ENCODE measurements at regions not wholly inside any gene's neighbourhood (a gene's known extent, or its start where the extent isn't known, plus 50 kb on each side); places are given as distances from the start of the nearest gene placed in this dataset.

GRCh38 chr5:44727100-44727499, 81.6 kb upstream of the MRPS30 start:
- Mint-ChIP-seq H3K36me3 (ENCODE audit: low read depth) (peaks cover 5% of the 10 kb centered on the region), H3K27me3 (ENCODE audit: insufficient read depth) (no peaks in the 10 kb centered on the region), H3K4me1 (peaks cover 20% of the 10 kb centered on the region), H3K27ac (no peak overlapping the region), H3K4me3 (no peak overlapping the region), H3K9me3 (peaks cover 9% of the 10 kb centered on the region)
- no peak for DNase-seq
- Histone ChIP-seq H3K9me3 (ENCODE audit: control insufficient read depth, low read length) (no peaks in the 10 kb centered on the region), H3K4me3 (ENCODE audit: low read length) (no peak overlapping the region), H3K27me3 (ENCODE audit: control insufficient read depth, insufficient read depth, low read length, poor library complexity, severe bottlenecking) (no peaks in the 10 kb centered on the region), H3K36me3 (ENCODE audit: control insufficient read depth, insufficient read depth, low read length) (no peaks in the 10 kb centered on the region), H3K27ac (ENCODE audit: low read depth, low read length) (no peak overlapping the region), H3K4me1 (ENCODE audit: control insufficient read depth, insufficient read depth, low read length) (peaks cover 12% of the 10 kb centered on the region), H3K9ac (ENCODE audit: extremely low read depth, low read length, poor library complexity, severe bottlenecking) (no peak overlapping the region)
- WGBS, 2 experiments (ENCODE audit: insufficient coverage in 1 of 2, insufficient read length in 1 of 2): 80 to 83% methylated on average over 1 of the region's 1 CpG
- TF ChIP-seq CTCF (conservative IDR thresholded peaks at IDR 0.05): peak; percentile 64

- H3K36me3 Mint-ChIP-seq (ENCODE audit: low read depth): no peaks in the 10 kb centered on the region
- H3K4me3 ChIP-seq (ENCODE audit: low read length): no peak overlapping the region
Observed at GRCh38 chr5:44719856-44720255, 88.9 kb upstream of the MRPS30 start.

GRCh38 chr5:44714871-44715561, 93.7 kb upstream of the MRPS30 start:
- Histone ChIP-seq H3K36me3 (ENCODE audit: control insufficient read depth, insufficient read depth, low read length) (no peaks in the 10 kb centered on the region), H3K9ac (ENCODE audit: extremely low read depth, low read length, poor library complexity, severe bottlenecking) (no peak overlapping the region)
- no peak overlapping the region for H3K27ac Mint-ChIP-seq

More at GRCh38 chr5:44719856-44720255, 88.9 kb upstream of the MRPS30 start:
- Mint-ChIP-seq H3K9me3 (no peaks in the 10 kb centered on the region), H3K27me3 (ENCODE audit: insufficient read depth) (no peaks in the 10 kb centered on the region), H3K4me3 (no peak overlapping the region), H3K4me1 (peaks cover 24% of the 10 kb centered on the region), H3K27ac (no peak overlapping the region)
- Histone ChIP-seq H3K9me3 (ENCODE audit: control insufficient read depth, low read length) (no peaks in the 10 kb centered on the region), H3K27ac (ENCODE audit: low read depth, low read length) (no peak overlapping the region), H3K4me1 (ENCODE audit: control insufficient read depth, insufficient read depth, low read length) (no peaks in the 10 kb centered on the region), H3K9ac (ENCODE audit: extremely low read depth, low read length, poor library complexity, severe bottlenecking) (no peak overlapping the region), H3K27me3 (ENCODE audit: control insufficient read depth, insufficient read depth, low read length, poor library complexity, severe bottlenecking) (no peaks in the 10 kb centered on the region), H3K36me3 (ENCODE audit: control insufficient read depth, insufficient read depth, low read length) (no peaks in the 10 kb centered on the region)
- no peak for TF ChIP-seq CTCF (conservative IDR thresholded peaks at IDR 0.05)
- 52 to 65% methylated on average over 2 of the region's 2 CpGs for WGBS, 2 experiments (ENCODE audit: insufficient coverage in 1 of 2, insufficient read length in 1 of 2)
- no peak for DNase-seq

More at GRCh38 chr5:44714871-44715561, 93.7 kb upstream of the MRPS30 start:
- no peaks in the 10 kb centered on the region for H3K9me3 Mint-ChIP-seq
- Histone ChIP-seq H3K27me3 (ENCODE audit: control insufficient read depth, insufficient read depth, low read length, poor library complexity, severe bottlenecking) (no peaks in the 10 kb centered on the region), H3K9me3 (ENCODE audit: control insufficient read depth, low read length) (no peaks in the 10 kb centered on the region), H3K27ac (ENCODE audit: low read depth, low read length) (no peak overlapping the region), H3K4me3 (ENCODE audit: low read length) (no peak overlapping the region), H3K4me1 (ENCODE audit: control insufficient read depth, insufficient read depth, low read length) (no peaks in the 10 kb centered on the region)
- H3K27me3 Mint-ChIP-seq (ENCODE audit: insufficient read depth): no peaks in the 10 kb centered on the region
- no peak for DNase-seq
- peaks cover 7% of the 10 kb centered on the region for H3K4me1 Mint-ChIP-seq
- H3K4me3 Mint-ChIP-seq: no peak overlapping the region
- no peaks in the 10 kb centered on the region for H3K36me3 Mint-ChIP-seq (ENCODE audit: low read depth)
- TF ChIP-seq CTCF (conservative IDR thresholded peaks at IDR 0.05): no peak
- 98 to 100% methylated on average over 1 to 3 of the region's 3 CpGs for WGBS, 2 experiments (ENCODE audit: insufficient coverage in 1 of 2, insufficient read length in 1 of 2)
